ENCODE measurements at regions not wholly inside any gene's neighbourhood (a gene's known extent, or its start where the extent isn't known, plus 50 kb on each side); places are given as distances from the start of the nearest gene placed in this dataset.

DNA sequence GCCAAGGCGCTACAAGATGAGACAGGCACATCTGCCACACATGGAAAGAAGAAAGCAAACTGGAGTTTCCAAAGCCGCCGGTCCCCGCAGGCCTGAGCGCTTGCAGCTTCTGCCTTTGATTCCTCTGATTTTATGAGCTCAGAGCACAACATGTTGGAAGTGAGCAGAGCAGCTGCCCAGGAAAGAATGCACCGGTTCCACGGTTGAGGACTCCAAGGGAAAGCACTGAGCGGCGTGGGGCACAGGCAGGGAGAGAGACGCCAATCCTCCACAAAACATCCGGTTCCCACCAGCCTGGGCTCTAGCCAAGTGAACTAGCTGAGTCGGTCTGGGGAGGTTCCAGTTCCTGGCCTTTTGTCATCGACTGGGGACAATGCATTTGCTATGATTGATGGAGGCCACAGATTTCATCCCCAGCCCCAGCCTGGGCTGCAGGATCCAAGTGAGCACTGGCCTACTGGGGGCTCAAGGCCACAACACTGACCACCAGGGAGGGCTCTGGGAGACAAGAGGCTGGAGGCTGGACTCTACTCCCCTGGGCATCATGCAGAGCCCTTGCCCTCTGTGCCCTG, 253.1 kb upstream of the IRF2BP2 start (continued):
- TF ChIP-seq, protein P1, sequence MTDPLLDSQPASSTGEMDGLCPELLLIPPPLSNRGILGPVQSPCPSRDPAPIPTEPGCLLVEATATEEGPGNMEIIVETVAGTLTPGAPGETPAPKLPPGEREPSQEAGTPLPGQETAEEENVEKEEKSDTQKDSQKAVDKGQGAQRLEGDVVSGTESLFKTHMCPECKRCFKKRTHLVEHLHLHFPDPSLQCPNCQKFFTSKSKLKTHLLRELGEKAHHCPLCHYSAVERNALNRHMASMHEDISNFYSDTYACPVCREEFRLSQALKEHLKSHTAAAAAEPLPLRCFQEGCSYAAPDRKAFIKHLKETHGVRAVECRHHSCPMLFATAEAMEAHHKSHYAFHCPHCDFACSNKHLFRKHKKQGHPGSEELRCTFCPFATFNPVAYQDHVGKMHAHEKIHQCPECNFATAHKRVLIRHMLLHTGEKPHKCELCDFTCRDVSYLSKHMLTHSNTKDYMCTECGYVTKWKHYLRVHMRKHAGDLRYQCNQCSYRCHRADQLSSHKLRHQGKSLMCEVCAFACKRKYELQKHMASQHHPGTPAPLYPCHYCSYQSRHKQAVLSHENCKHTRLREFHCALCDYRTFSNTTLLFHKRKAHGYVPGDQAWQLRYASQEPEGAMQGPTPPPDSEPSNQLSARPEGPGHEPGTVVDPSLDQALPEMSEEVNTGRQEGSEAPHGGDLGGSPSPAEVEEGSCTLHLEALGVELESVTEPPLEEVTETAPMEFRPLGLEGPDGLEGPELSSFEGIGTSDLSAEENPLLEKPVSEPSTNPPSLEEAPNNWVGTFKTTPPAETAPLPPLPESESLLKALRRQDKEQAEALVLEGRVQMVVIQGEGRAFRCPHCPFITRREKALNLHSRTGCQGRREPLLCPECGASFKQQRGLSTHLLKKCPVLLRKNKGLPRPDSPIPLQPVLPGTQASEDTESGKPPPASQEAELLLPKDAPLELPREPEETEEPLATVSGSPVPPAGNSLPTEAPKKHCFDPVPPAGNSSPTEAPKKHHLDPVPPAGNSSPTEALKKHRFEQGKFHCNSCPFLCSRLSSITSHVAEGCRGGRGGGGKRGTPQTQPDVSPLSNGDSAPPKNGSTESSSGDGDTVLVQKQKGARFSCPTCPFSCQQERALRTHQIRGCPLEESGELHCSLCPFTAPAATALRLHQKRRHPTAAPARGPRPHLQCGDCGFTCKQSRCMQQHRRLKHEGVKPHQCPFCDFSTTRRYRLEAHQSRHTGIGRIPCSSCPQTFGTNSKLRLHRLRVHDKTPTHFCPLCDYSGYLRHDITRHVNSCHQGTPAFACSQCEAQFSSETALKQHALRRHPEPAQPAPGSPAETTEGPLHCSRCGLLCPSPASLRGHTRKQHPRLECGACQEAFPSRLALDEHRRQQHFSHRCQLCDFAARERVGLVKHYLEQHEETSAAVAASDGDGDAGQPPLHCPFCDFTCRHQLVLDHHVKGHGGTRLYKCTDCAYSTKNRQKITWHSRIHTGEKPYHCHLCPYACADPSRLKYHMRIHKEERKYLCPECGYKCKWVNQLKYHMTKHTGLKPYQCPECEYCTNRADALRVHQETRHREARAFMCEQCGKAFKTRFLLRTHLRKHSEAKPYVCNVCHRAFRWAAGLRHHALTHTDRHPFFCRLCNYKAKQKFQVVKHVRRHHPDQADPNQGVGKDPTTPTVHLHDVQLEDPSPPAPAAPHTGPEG (CRISPR knock-in tag; IDR thresholded peaks at IDR 0.05), result 0 out of 2 replicates have a peak, but pooled peaks have one; percentile 40
- no peak for TF ChIP-seq LCORL (IDR thresholded peaks at IDR 0.05)
- no peak; the same call in 1 of the 2 replicates for TF ChIP-seq LCORL (CRISPR knock-in tag; IDR thresholded peaks at IDR 0.05)
- peak; percentile 26; the same call in 1 of the 2 replicates for TF ChIP-seq GATAD1 (CRISPR knock-in tag; IDR thresholded peaks at IDR 0.05)
- TF ChIP-seq ZNF720 (CRISPR knock-in tag; IDR thresholded peaks at IDR 0.05), result no peak
- no peak for TF ChIP-seq ATF7 (IDR thresholded peaks at IDR 0.05)
- no peak for TF ChIP-seq ATF7 (CRISPR knock-in tag; IDR thresholded peaks at IDR 0.05)
- TF ChIP-seq ZNF264 (CRISPR knock-in tag; IDR thresholded peaks at IDR 0.05), result no peak
- no peak for TF ChIP-seq ZNF781 (CRISPR knock-in tag; IDR thresholded peaks at IDR 0.05; ENCODE audit: borderline replicate concordance, not compliant biosample characterization)
- TF ChIP-seq ZNF530 (CRISPR knock-in tag; IDR thresholded peaks at IDR 0.05; ENCODE audit: low read depth), result no peak
- no peak for TF ChIP-seq ZSCAN25 (CRISPR knock-in tag; IDR thresholded peaks at IDR 0.05)
- TF ChIP-seq ETV5 (CRISPR knock-in tag; IDR thresholded peaks at IDR 0.05; ENCODE audit: borderline replicate concordance), result peak; percentile 84
- TF ChIP-seq ZSCAN22 (CRISPR knock-in tag; IDR thresholded peaks at IDR 0.05), result no peak
- no peak for TF ChIP-seq PPARG (CRISPR knock-in tag; conservative IDR thresholded peaks at IDR 0.05)
- peak; percentile 53; the same call in 1 of the 2 replicates for TF ChIP-seq ZFP37 (CRISPR knock-in tag; IDR thresholded peaks at IDR 0.05; ENCODE audit: borderline replicate concordance)
- TF ChIP-seq, protein P2, sequence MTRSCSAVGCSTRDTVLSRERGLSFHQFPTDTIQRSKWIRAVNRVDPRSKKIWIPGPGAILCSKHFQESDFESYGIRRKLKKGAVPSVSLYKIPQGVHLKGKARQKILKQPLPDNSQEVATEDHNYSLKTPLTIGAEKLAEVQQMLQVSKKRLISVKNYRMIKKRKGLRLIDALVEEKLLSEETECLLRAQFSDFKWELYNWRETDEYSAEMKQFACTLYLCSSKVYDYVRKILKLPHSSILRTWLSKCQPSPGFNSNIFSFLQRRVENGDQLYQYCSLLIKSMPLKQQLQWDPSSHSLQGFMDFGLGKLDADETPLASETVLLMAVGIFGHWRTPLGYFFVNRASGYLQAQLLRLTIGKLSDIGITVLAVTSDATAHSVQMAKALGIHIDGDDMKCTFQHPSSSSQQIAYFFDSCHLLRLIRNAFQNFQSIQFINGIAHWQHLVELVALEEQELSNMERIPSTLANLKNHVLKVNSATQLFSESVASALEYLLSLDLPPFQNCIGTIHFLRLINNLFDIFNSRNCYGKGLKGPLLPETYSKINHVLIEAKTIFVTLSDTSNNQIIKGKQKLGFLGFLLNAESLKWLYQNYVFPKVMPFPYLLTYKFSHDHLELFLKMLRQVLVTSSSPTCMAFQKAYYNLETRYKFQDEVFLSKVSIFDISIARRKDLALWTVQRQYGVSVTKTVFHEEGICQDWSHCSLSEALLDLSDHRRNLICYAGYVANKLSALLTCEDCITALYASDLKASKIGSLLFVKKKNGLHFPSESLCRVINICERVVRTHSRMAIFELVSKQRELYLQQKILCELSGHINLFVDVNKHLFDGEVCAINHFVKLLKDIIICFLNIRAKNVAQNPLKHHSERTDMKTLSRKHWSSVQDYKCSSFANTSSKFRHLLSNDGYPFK (CRISPR knock-in tag; IDR thresholded peaks at IDR 0.05; ENCODE audit: borderline replicate concordance), result no peak; the same call in 1 of the 2 replicates
- no peak for TF ChIP-seq ZNF563 (CRISPR knock-in tag; IDR thresholded peaks at IDR 0.05)
- TF ChIP-seq GABPB1 (CRISPR knock-in tag; IDR thresholded peaks at IDR 0.05), result 0 out of 2 replicates have a peak, but pooled peaks have one; percentile 38
- no peak for TF ChIP-seq ZNF652 (CRISPR knock-in tag; IDR thresholded peaks at IDR 0.05; ENCODE audit: borderline replicate concordance, low read depth)
- TF ChIP-seq, protein P3, sequence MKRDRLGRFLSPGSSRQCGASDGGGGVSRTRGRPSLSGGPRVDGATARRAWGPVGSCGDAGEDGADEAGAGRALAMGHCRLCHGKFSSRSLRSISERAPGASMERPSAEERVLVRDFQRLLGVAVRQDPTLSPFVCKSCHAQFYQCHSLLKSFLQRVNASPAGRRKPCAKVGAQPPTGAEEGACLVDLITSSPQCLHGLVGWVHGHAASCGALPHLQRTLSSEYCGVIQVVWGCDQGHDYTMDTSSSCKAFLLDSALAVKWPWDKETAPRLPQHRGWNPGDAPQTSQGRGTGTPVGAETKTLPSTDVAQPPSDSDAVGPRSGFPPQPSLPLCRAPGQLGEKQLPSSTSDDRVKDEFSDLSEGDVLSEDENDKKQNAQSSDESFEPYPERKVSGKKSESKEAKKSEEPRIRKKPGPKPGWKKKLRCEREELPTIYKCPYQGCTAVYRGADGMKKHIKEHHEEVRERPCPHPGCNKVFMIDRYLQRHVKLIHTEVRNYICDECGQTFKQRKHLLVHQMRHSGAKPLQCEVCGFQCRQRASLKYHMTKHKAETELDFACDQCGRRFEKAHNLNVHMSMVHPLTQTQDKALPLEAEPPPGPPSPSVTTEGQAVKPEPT (CRISPR knock-in tag; IDR thresholded peaks at IDR 0.05; ENCODE audit: low read depth), result no peak
- no peak for TF ChIP-seq ZSCAN9 (CRISPR knock-in tag; IDR thresholded peaks at IDR 0.05; ENCODE audit: borderline replicate concordance)
- no peak for TF ChIP-seq SIX1 (CRISPR knock-in tag; IDR thresholded peaks at IDR 0.05; ENCODE audit: borderline replicate concordance)
